ENCODE measurements at regions not wholly inside any gene's neighbourhood (a gene's known extent, or its start where the extent isn't known, plus 50 kb on each side); places are given as distances from the start of the nearest gene placed in this dataset.

DNA sequence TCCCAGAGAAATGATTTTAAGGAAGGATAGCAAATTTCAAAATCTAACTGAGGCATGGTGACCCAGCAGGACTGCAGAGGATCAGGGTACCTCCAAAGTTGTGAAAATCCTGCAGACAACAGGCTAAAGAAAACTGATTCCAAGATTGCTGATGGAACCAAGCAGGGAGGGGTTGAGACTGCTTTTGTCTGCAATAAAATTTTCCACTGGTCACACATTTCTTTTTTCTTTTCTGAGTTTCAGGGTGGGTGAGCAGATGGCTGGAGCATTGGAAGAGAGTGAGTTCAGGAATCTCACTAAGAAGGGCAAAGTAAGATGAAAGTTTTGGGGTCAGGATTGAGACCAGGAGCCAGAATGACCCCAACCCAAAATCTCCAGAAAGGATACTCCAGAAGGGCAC lies 321.0 kb downstream of the TNS1 start:
- TF ChIP-seq CTCF (optimal IDR thresholded peaks at IDR 0.05 in 1 of 3, IDR thresholded peaks at IDR 0.05 in 1 of 3, conservative IDR thresholded peaks at IDR 0.05 in 1 of 3; ENCODE audit: extremely low read depth in 1 of 3, insufficient read depth in 2 of 3, low read length in 3 of 3) (no peak), EZH2 (IDR thresholded peaks at IDR 0.05; ENCODE audit: low read length) (no peak)

Measured in keratinocyte (primary cell).